SK-N-SH (cell line): ENCODE measurements at regions not wholly inside any gene's neighbourhood (a gene's known extent, or its start where the extent isn't known, plus 50 kb on each side); places are given as distances from the start of the nearest gene placed in this dataset.

ENCODE experiments used
- CTCF ChIA-PET: fragments of 300-600, 350-600 bp; formaldehyde crosslinking; extraction: SDS; loops from one replicate; lab custom pipeline; 2021; lab: Yijun Ruan, JAX
- POLR2A ChIA-PET: fragments of 350-600 bp; sonication (Branson Sonifier 250); formaldehyde crosslinking; extraction: SDS; loops from one replicate; lab custom pipeline; 2020; ENCODE audit warnings: antibody characterized with exemption, inconsistent platforms; lab: Yijun Ruan, JAX
- DNase-seq: peaks from one replicate; pipeline ENCODE4 v3.0.0; 2012
- H2AFZ ChIP-seq: fragments of 200-600 bp; sonication (generic); 2 replicates; pipeline ENCODE4 v1.8.1; 2016; ENCODE audit warnings: antibody characterized with exemption, mild to moderate bottlenecking, low read depth
- H3F3A ChIP-seq: fragments of 200-600 bp; sonication (generic); replicated peaks from 2 replicates; pipeline ENCODE3; 2016; ENCODE audit warnings: antibody characterized with exemption, mild to moderate bottlenecking; ENCODE audit not compliant: insufficient read depth
- H3K27ac ChIP-seq, 2 experiments: fragments of 200-500 bp in 1 of 2; fragments of 200-600 bp in 1 of 2; sonication (Bioruptor generic) in 1 of 2; sonication (generic), shearing (Covaris generic) in 1 of 2; 2 replicates each; pipeline versions ENCODE4 v1.5.1 to v1.6.1; 2014 to 2016; ENCODE audit warnings: low read depth in 2 of 2, inconsistent platforms in 1 of 2, low read length in 1 of 2, mild to moderate bottlenecking in 1 of 2, mixed read lengths in 1 of 2
- H3K27me3 ChIP-seq: fragments of 200-600 bp; sonication (generic), shearing (Covaris generic); 2 replicates; pipeline ENCODE4 v1.6.1; 2016; ENCODE audit warnings: mixed run types; ENCODE audit not compliant: insufficient read depth
- H3K36me3 ChIP-seq, 2 experiments: fragments of 200-500 bp in 1 of 2; fragments of 200-600 bp in 1 of 2; sonication (Bioruptor generic) in 1 of 2; sonication (generic) in 1 of 2; replicated peaks in 1 of 2; 2 replicates each; pipeline versions ENCODE3 to v1.5.1; 2014 to 2016; ENCODE audit warnings: low read length in 1 of 2, mild to moderate bottlenecking in 1 of 2; ENCODE audit not compliant: insufficient read depth in 2 of 2, control insufficient read depth in 1 of 2
- H3K4me1 ChIP-seq, 2 experiments: fragments of 200-500 bp in 1 of 2; fragments of 200-600 bp in 1 of 2; sonication (Bioruptor generic) in 1 of 2; sonication (generic), shearing (Covaris generic) in 1 of 2; 2 replicates each; pipeline versions ENCODE4 v1.5.1 to v1.6.1; 2014 to 2016; ENCODE audit warnings: low read depth in 1 of 2, low read length in 1 of 2, mixed run types in 1 of 2; ENCODE audit not compliant: insufficient read depth in 2 of 2, control insufficient read depth in 1 of 2
- H3K4me2 ChIP-seq: fragments of 200-600 bp; sonication (generic), shearing (Covaris generic); 2 replicates; pipeline ENCODE4 v1.6.1; 2017; ENCODE audit warnings: mixed run types
- H3K4me3 ChIP-seq, 2 experiments: fragments of 200-500 bp in 1 of 2; fragments of 200-600 bp in 1 of 2; sonication (Bioruptor generic) in 1 of 2; sonication (generic), shearing (Covaris generic) in 1 of 2; 2 replicates each; pipeline versions ENCODE4 v1.5.1 to v1.8.1; 2014 to 2016; ENCODE audit warnings: low read depth in 2 of 2, inconsistent platforms in 1 of 2, low read length in 1 of 2, mild to moderate bottlenecking in 1 of 2, mixed read lengths in 1 of 2, moderate library complexity in 1 of 2
- H3K79me2 ChIP-seq: fragments of 200-600 bp; sonication (generic); 2 replicates; pipeline ENCODE4 v1.8.1; 2017; ENCODE audit warnings: mild to moderate bottlenecking; ENCODE audit not compliant: insufficient read depth
- H3K9ac ChIP-seq: fragments of 200-600 bp; sonication (generic); 2 replicates; pipeline ENCODE4 v1.6.1; 2017; ENCODE audit warnings: mixed run types
- H3K9me2 ChIP-seq: fragments of 200-600 bp; sonication (generic); 2 replicates; pipeline ENCODE4 v1.6.1; 2017; ENCODE audit warnings: mixed run types
- H3K9me3 ChIP-seq: fragments of 200-600 bp; sonication (generic); 2 replicates; pipeline ENCODE4 v1.6.1; 2017; ENCODE audit warnings: mixed run types, mild to moderate bottlenecking, moderate library complexity
- H4K20me1 ChIP-seq: fragments of 200-600 bp; sonication (generic); 2 replicates; pipeline ENCODE4 v1.6.1; 2017; ENCODE audit warnings: mild to moderate bottlenecking, mixed run types; ENCODE audit not compliant: insufficient read depth
- EP300 ChIP-seq, 2 experiments: IDR thresholded peaks; 2 replicates each; pipeline versions ENCODE4 v1.4.0 to v1.6.1; 2012; ENCODE audit warnings: borderline replicate concordance in 1 of 2, low read depth in 1 of 2, low read length in 1 of 2
- IRF3 ChIP-seq: fragments of 150-350 bp; IDR thresholded peaks from 2 replicates; pipeline ENCODE4 v1.6.1; 2016; ENCODE audit warnings: mild to moderate bottlenecking, low read depth, low read length
- JUND ChIP-seq: IDR thresholded peaks from 2 replicates; pipeline ENCODE4 v1.4.0; 2012
- MXI1 ChIP-seq: IDR thresholded peaks from 2 replicates; pipeline ENCODE4 v1.6.1; 2012; ENCODE audit warnings: mild to moderate bottlenecking, low read depth, low read length, improper control_type of control experiment
- NRF1 ChIP-seq: IDR thresholded peaks from 2 replicates; pipeline ENCODE4 v1.6.1; 2012; ENCODE audit warnings: low read depth, mild to moderate bottlenecking, low read length
- POLR2AphosphoS5 ChIP-seq: IDR thresholded peaks from 2 replicates; pipeline ENCODE4 v1.6.1; 2012; ENCODE audit warnings: low read depth, low read length
- REST ChIP-seq: IDR thresholded peaks from 2 replicates; pipeline ENCODE4 v1.6.1; 2012; ENCODE audit warnings: mild to moderate bottlenecking, low read depth, low read length, moderate library complexity
- RFX5 ChIP-seq: IDR thresholded peaks from 2 replicates; pipeline ENCODE4 v1.6.1; 2012; ENCODE audit warnings: mild to moderate bottlenecking, improper control_type of control experiment, low read length
- RXRA ChIP-seq: IDR thresholded peaks from 2 replicates; pipeline ENCODE4 v1.4.0; 2012; ENCODE audit warnings: low read depth, mild to moderate bottlenecking, borderline replicate concordance
- SIN3A ChIP-seq: IDR thresholded peaks from 2 replicates; pipeline ENCODE4 v1.6.1; 2012; ENCODE audit warnings: low read depth, mild to moderate bottlenecking, low read length, moderate library complexity, borderline replicate concordance
- TAF1 ChIP-seq: IDR thresholded peaks from 2 replicates; pipeline ENCODE4 v1.6.1; 2012; ENCODE audit warnings: low read depth, mild to moderate bottlenecking, low read length, moderate library complexity, borderline replicate concordance
- TCF12 ChIP-seq: IDR thresholded peaks from 2 replicates; pipeline ENCODE4 v1.4.0; 2012
- TEAD4 ChIP-seq: IDR thresholded peaks from 2 replicates; pipeline ENCODE4 v1.4.0; 2012; ENCODE audit warnings: mild to moderate bottlenecking, borderline replicate concordance; ENCODE audit not compliant: insufficient read depth
- USF1 ChIP-seq: IDR thresholded peaks from 2 replicates; pipeline ENCODE4 v1.4.0; 2012; ENCODE audit warnings: low read depth, borderline replicate concordance
- USF2 ChIP-seq: fragments of 150-350 bp; IDR thresholded peaks from 2 replicates; pipeline ENCODE4 v1.6.1; 2017; ENCODE audit warnings: antibody characterized with exemption, low read length, low read depth, borderline replicate concordance
- YY1 ChIP-seq: IDR thresholded peaks from 2 replicates; pipeline ENCODE4 v1.4.0; 2012; ENCODE audit warnings: low read depth, mild to moderate bottlenecking
- WGBS: methylation state at CpG from one replicate; pipeline ENCODE4 v1.1.6; 2017; ENCODE audit warnings: low lambda C conversion rate; 5-methylcytosine and 5-hydroxymethylcytosine counted together

- Histone ChIP-seq H3K79me2 (no peaks in the 10 kb centered on the region), H3K4me2 (no peak overlapping the region), H3K9ac (no peak overlapping the region), H3K9me2 (no peaks in the 10 kb centered on the region), H3K4me3 (no peak overlapping the region), H3K4me1 (peaks cover 5 to 9% of the 10 kb centered on the region in 2 experiments; a peak in 2 of 4 replicates), H3F3A (no peaks in the 10 kb centered on the region), H3K9me3 (no peaks in the 10 kb centered on the region), H3K36me3 (no peaks in the 10 kb centered on the region), H3K27ac (no peak overlapping the region), H2AFZ (no peak overlapping the region), H4K20me1 (no peaks in the 10 kb centered on the region), H3K27me3 (no peaks in the 10 kb centered on the region)
- ChIA-PET CTCF (interaction anchor here (0.6 to 1.4 kb wide), 2 partner anchors 9 to 34 kb away, joined by 3 read pairs; no protein-coding TSS in a partner anchor), POLR2A (no interaction called here)
- TF ChIP-seq POLR2AphosphoS5 = no peak
- TF ChIP-seq SIN3A = no peak
- TF ChIP-seq YY1 = no peak
- TF ChIP-seq TCF12 = no peak
- TF ChIP-seq REST = no peak
- no peak for TF ChIP-seq MXI1
- TF ChIP-seq USF1 = no peak
- TF ChIP-seq JUND = no peak
- no peak for TF ChIP-seq TEAD4
- WGBS = 18% methylated on average over 1 of the region's 1 CpG
- no peak for DNase-seq
Measured at GRCh38 chr2:216570357-216570756, 62.9 kb upstream of the IGFBP2 start.

- POLR2A ChIA-PET = no interaction called here
- WGBS = 83% methylated on average over 3 of the region's 3 CpGs
Measured at GRCh38 chr2:216571178-216571908, 61.9 kb upstream of the IGFBP2 start.

More at GRCh38 chr2:216571178-216571908, 61.9 kb upstream of the IGFBP2 start:
- Histone ChIP-seq H3K9ac (no peak overlapping the region), H2AFZ (no peak overlapping the region), H3K4me3 (no peak overlapping the region), H3K27me3 (no peaks in the 10 kb centered on the region), H3K79me2 (no peaks in the 10 kb centered on the region), H4K20me1 (no peaks in the 10 kb centered on the region), H3K9me2 (no peaks in the 10 kb centered on the region), H3K9me3 (no peaks in the 10 kb centered on the region), H3K36me3 (no peaks in the 10 kb centered on the region), H3K27ac (no peak overlapping the region), H3K4me2 (no peak overlapping the region), H3K4me1 (peaks cover 5 to 9% of the 10 kb centered on the region in 2 experiments; a peak in 2 of 4 replicates), H3F3A (no peaks in the 10 kb centered on the region)
- CTCF ChIA-PET = no interaction called here
- DNase-seq = no peak
- no peak for TF ChIP-seq TAF1
- TF ChIP-seq EP300 (IDR thresholded peaks at IDR 0.05; ENCODE audit: borderline replicate concordance in 1 of 2, low read depth in 1 of 2, low read length in 1 of 2) = no peak
- TF ChIP-seq IRF3 = no peak
- TF ChIP-seq USF1 = no peak
- TF ChIP-seq RXRA = no peak
- no peak for TF ChIP-seq RFX5
- TF ChIP-seq POLR2AphosphoS5 = no peak
- no peak for TF ChIP-seq USF2
- TF ChIP-seq NRF1 = no peak
